ENCODE measurements at regions not wholly inside any gene's neighbourhood (a gene's known extent, or its start where the extent isn't known, plus 50 kb on each side); places are given as distances from the start of the nearest gene placed in this dataset.

- Histone ChIP-seq H3K27ac (no peak overlapping the region), H3K4me3 (no peak overlapping the region), H3K9me3 (no peaks in the 10 kb centered on the region), H3K27me3 (replicated peaks; ENCODE audit: insufficient read depth) (no peaks in the 10 kb centered on the region), H3K36me3 (no peaks in the 10 kb centered on the region), H3K4me1 (replicated peaks) (no peaks in the 10 kb centered on the region)
- intact Hi-C loops (cut with DNase I): no loop called here
- no peak for DNase-seq (ENCODE audit: low spot score)
- TF ChIP-seq CTCF (IDR thresholded peaks at IDR 0.05): no peak
- no peak for TF ChIP-seq POLR2A (IDR thresholded peaks at IDR 0.05)
- no peak for TF ChIP-seq POLR2AphosphoS5 (IDR thresholded peaks at IDR 0.05)
- WGBS: 81% methylated on average over 5 of the region's 5 CpGs
Observed at GRCh38 chrX:35670889-35671288, 127.3 kb upstream of the MAGEB16 start.

- DNase-seq (ENCODE audit: low spot score): no peak
- H3K27ac ChIP-seq: no peak overlapping the region
- intact Hi-C loops (cut with DNase I): no loop called here
- H3K4me1 ChIP-seq (replicated peaks): no peaks in the 10 kb centered on the region
- 66% methylated on average over 2 of the region's 2 CpGs for WGBS
- no peaks in the 10 kb centered on the region for H3K9me3 ChIP-seq
- no peaks in the 10 kb centered on the region for H3K27me3 ChIP-seq (replicated peaks; ENCODE audit: insufficient read depth)
- no peaks in the 10 kb centered on the region for H3K36me3 ChIP-seq
- no peak for TF ChIP-seq CTCF (IDR thresholded peaks at IDR 0.05)
- no peak for TF ChIP-seq POLR2A (IDR thresholded peaks at IDR 0.05)
- TF ChIP-seq POLR2AphosphoS5 (IDR thresholded peaks at IDR 0.05): no peak
- H3K4me3 ChIP-seq: no peak overlapping the region
Observed at GRCh38 chrX:35675151-35675550, 123.0 kb upstream of the MAGEB16 start.

- no peak for DNase-seq (ENCODE audit: low spot score)
- H3K27me3 ChIP-seq (replicated peaks; ENCODE audit: insufficient read depth): no peaks in the 10 kb centered on the region
- TF ChIP-seq POLR2A (IDR thresholded peaks at IDR 0.05) (no peak), POLR2AphosphoS5 (IDR thresholded peaks at IDR 0.05) (no peak), CTCF (IDR thresholded peaks at IDR 0.05) (no peak)
- WGBS: 84% methylated on average over 3 of the region's 3 CpGs
- no peaks in the 10 kb centered on the region for H3K4me1 ChIP-seq (replicated peaks)
- H3K4me3 ChIP-seq: no peak overlapping the region
- H3K9me3 ChIP-seq: no peaks in the 10 kb centered on the region
- H3K27ac ChIP-seq: no peak overlapping the region
- intact Hi-C loops (cut with DNase I): no loop called here
- H3K36me3 ChIP-seq: no peaks in the 10 kb centered on the region
Observed at GRCh38 chrX:35680940-35681346, 117.2 kb upstream of the MAGEB16 start.

GRCh38 chrX:35682476-35682875 lies 115.7 kb upstream of the MAGEB16 start:
- no peaks in the 10 kb centered on the region for H3K4me1 ChIP-seq (replicated peaks)
- 82% methylated on average over 2 of the region's 2 CpGs for WGBS
- H3K4me3 ChIP-seq: no peak overlapping the region
- no peak for DNase-seq (ENCODE audit: low spot score)
- no peak for TF ChIP-seq CTCF (IDR thresholded peaks at IDR 0.05)
- no peak for TF ChIP-seq POLR2AphosphoS5 (IDR thresholded peaks at IDR 0.05)
- no peak for TF ChIP-seq POLR2A (IDR thresholded peaks at IDR 0.05)
- H3K36me3 ChIP-seq: no peaks in the 10 kb centered on the region
- intact Hi-C loops (cut with DNase I): no loop called here
- H3K27me3 ChIP-seq (replicated peaks; ENCODE audit: insufficient read depth): no peaks in the 10 kb centered on the region
- no peak overlapping the region for H3K27ac ChIP-seq
- H3K9me3 ChIP-seq: no peaks in the 10 kb centered on the region

GRCh38 chrX:35696760-35697234 lies 101.3 kb upstream of the MAGEB16 start:
- 89% methylated on average over 2 of the region's 2 CpGs for WGBS
- Histone ChIP-seq H3K27ac (no peak overlapping the region), H3K9me3 (no peaks in the 10 kb centered on the region), H3K4me3 (no peak overlapping the region), H3K4me1 (replicated peaks) (no peaks in the 10 kb centered on the region), H3K36me3 (no peaks in the 10 kb centered on the region), H3K27me3 (replicated peaks; ENCODE audit: insufficient read depth) (no peaks in the 10 kb centered on the region)
- intact Hi-C loops (cut with DNase I): no loop called here
- TF ChIP-seq POLR2AphosphoS5 (IDR thresholded peaks at IDR 0.05): no peak
- TF ChIP-seq CTCF (IDR thresholded peaks at IDR 0.05): no peak
- TF ChIP-seq POLR2A (IDR thresholded peaks at IDR 0.05): no peak
- no peak for DNase-seq (ENCODE audit: low spot score)

All from prostate gland (tissue), 2 donors.